ENCODE measurements at regions not wholly inside any gene's neighbourhood (a gene's known extent, or its start where the extent isn't known, plus 50 kb on each side); places are given as distances from the start of the nearest gene placed in this dataset.

DNA sequence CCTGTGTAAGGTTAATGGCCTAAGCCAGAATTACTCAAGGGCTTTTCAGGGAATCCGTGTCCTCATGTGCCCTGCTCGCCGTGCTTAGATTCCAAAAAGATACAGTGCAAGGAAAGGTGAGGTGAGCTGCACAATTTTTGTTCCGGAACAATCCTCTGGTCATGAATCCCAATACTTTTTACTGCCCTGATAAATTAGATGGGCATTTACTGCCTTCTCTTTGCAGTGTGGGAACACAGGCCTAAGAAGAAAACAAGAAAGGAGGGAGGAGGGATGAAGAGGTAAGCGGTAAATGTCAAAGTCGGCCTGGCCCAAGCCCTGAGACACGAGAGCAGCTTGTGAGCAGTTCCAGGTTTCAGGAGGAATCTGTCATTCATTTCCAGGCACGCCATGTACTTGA is 390.9 kb upstream of the SULF2 start:
- TF ChIP-seq SIN3A (IDR thresholded peaks at IDR 0.05; ENCODE audit: low read depth, low read length): no peak
- no peak for TF ChIP-seq POLR2A (IDR thresholded peaks at IDR 0.05; ENCODE audit: low read depth, low read length)
- no peak for TF ChIP-seq ZZZ3 (IDR thresholded peaks at IDR 0.05; ENCODE audit: control insufficient read depth, insufficient read length, low read depth)
- TF ChIP-seq POLR2AphosphoS5 (IDR thresholded peaks at IDR 0.05; ENCODE audit: low read length): no peak
- no peak for TF ChIP-seq RAD21 (IDR thresholded peaks at IDR 0.05; ENCODE audit: insufficient read depth, low read depth, low read length)
- TF ChIP-seq, protein P1, sequence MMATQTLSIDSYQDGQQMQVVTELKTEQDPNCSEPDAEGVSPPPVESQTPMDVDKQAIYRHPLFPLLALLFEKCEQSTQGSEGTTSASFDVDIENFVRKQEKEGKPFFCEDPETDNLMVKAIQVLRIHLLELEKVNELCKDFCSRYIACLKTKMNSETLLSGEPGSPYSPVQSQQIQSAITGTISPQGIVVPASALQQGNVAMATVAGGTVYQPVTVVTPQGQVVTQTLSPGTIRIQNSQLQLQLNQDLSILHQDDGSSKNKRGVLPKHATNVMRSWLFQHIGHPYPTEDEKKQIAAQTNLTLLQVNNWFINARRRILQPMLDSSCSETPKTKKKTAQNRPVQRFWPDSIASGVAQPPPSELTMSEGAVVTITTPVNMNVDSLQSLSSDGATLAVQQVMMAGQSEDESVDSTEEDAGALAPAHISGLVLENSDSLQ (IDR thresholded peaks at IDR 0.05): no peak
- TF ChIP-seq RELA (IDR thresholded peaks at IDR 0.05; ENCODE audit: borderline replicate concordance, partially characterized antibody): no peak
- TF ChIP-seq ATF7 (IDR thresholded peaks at IDR 0.05; ENCODE audit: low read depth): no peak
- no peak for TF ChIP-seq CHD1 (IDR thresholded peaks at IDR 0.05; ENCODE audit: low read depth, low read length)
- TF ChIP-seq, protein P2, sequence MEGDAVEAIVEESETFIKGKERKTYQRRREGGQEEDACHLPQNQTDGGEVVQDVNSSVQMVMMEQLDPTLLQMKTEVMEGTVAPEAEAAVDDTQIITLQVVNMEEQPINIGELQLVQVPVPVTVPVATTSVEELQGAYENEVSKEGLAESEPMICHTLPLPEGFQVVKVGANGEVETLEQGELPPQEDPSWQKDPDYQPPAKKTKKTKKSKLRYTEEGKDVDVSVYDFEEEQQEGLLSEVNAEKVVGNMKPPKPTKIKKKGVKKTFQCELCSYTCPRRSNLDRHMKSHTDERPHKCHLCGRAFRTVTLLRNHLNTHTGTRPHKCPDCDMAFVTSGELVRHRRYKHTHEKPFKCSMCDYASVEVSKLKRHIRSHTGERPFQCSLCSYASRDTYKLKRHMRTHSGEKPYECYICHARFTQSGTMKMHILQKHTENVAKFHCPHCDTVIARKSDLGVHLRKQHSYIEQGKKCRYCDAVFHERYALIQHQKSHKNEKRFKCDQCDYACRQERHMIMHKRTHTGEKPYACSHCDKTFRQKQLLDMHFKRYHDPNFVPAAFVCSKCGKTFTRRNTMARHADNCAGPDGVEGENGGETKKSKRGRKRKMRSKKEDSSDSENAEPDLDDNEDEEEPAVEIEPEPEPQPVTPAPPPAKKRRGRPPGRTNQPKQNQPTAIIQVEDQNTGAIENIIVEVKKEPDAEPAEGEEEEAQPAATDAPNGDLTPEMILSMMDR (IDR thresholded peaks at IDR 0.05 in 2 of 3, conservative IDR thresholded peaks at IDR 0.05 in 1 of 3; ENCODE audit: control insufficient read depth in 2 of 3, extremely low read depth in 1 of 3, insufficient read depth in 1 of 3, low read depth in 3 of 3, low read length in 3 of 3): no peak
